H9 (cell line): ENCODE measurements at regions not wholly inside any gene's neighbourhood (a gene's known extent, or its start where the extent isn't known, plus 50 kb on each side); places are given as distances from the start of the nearest gene placed in this dataset.

ENCODE experiments used
- DNase-seq: peaks from one replicate; pipeline ENCODE4 v3.0.0-alpha.2; 2017
- H2AFZ ChIP-seq: one replicate; pipeline ENCODE4 v1.6.1; 2013; ENCODE audit warnings: mild to moderate bottlenecking, low read length, control low read depth, moderate library complexity
- H2AK5ac ChIP-seq: 2 replicates; pipeline ENCODE4 v1.6.1; 2013; ENCODE audit warnings: low read length, control low read depth, mixed read lengths; ENCODE audit not compliant: insufficient read length
- H2BK120ac ChIP-seq: one replicate; pipeline ENCODE4 v1.6.1; 2013; ENCODE audit warnings: low read depth, mild to moderate bottlenecking, low read length, control low read depth, inconsistent platforms; ENCODE audit not compliant: poor library complexity, severe bottlenecking
- H2BK12ac ChIP-seq: 2 replicates; pipeline ENCODE4 v1.6.1; 2013; ENCODE audit warnings: low read length, control low read depth, mixed read lengths, low read depth; ENCODE audit not compliant: insufficient read length
- H2BK15ac ChIP-seq: 2 replicates; pipeline ENCODE4 v1.6.1; 2013; ENCODE audit warnings: low read depth, low read length, control low read depth
- H2BK20ac ChIP-seq: one replicate; pipeline ENCODE4 v1.6.1; 2013; ENCODE audit warnings: low read depth, mild to moderate bottlenecking, low read length, control low read depth, inconsistent platforms; ENCODE audit not compliant: poor library complexity, severe bottlenecking
- H2BK5ac ChIP-seq: 2 replicates; pipeline ENCODE4 v1.6.1; 2013; ENCODE audit warnings: low read length, control low read depth, mixed read lengths; ENCODE audit not compliant: insufficient read length
- H3K14ac ChIP-seq: 2 replicates; pipeline ENCODE4 v1.6.1; 2013; ENCODE audit warnings: low read length, control low read depth; ENCODE audit not compliant: insufficient read depth
- H3K18ac ChIP-seq: 2 replicates; pipeline ENCODE4 v1.6.1; 2013; ENCODE audit warnings: low read depth, mild to moderate bottlenecking, mixed read lengths, low read length, control low read depth; ENCODE audit not compliant: insufficient read length
- H3K23ac ChIP-seq: 2 replicates; pipeline ENCODE4 v1.6.1; 2013; ENCODE audit warnings: low read length, control low read depth, mixed read lengths, low read depth; ENCODE audit not compliant: insufficient read length
- H3K23me2 ChIP-seq: 2 replicates; pipeline ENCODE4 v1.6.1; 2013; ENCODE audit warnings: low read depth, mild to moderate bottlenecking, mixed read lengths, low read length, control low read depth; ENCODE audit not compliant: insufficient read length, poor library complexity, severe bottlenecking
- H3K27ac ChIP-seq: 2 replicates; pipeline ENCODE4 v1.5.1; 2013; ENCODE audit warnings: low read length, control low read depth, mixed read lengths, low read depth; ENCODE audit not compliant: insufficient read length
- H3K27me3 ChIP-seq: 2 replicates; pipeline ENCODE4 v1.6.1; 2013; ENCODE audit warnings: low read length, control low read depth, inconsistent platforms; ENCODE audit not compliant: insufficient read depth
- H3K4ac ChIP-seq: 2 replicates; pipeline ENCODE4 v1.6.1; 2013; ENCODE audit warnings: low read depth, mild to moderate bottlenecking, control low read depth, inconsistent platforms, low read length, moderate library complexity
- H3K4me1 ChIP-seq: 2 replicates; pipeline ENCODE4 v1.6.1; 2013; ENCODE audit warnings: low read length, control low read depth, inconsistent platforms; ENCODE audit not compliant: insufficient read depth
- H3K4me2 ChIP-seq: 2 replicates; pipeline ENCODE4 v1.6.1; 2013; ENCODE audit warnings: low read length, control low read depth, mixed read lengths; ENCODE audit not compliant: insufficient read length, insufficient read depth
- H3K56ac ChIP-seq: 2 replicates; pipeline ENCODE4 v1.6.1; 2013; ENCODE audit warnings: low read depth, mild to moderate bottlenecking, mixed read lengths, low read length, control low read depth; ENCODE audit not compliant: insufficient read length
- H3K79me1 ChIP-seq: 2 replicates; pipeline ENCODE4 v1.6.1; 2013; ENCODE audit warnings: low read depth, mild to moderate bottlenecking, moderate library complexity, low read length, control low read depth, inconsistent platforms; ENCODE audit not compliant: insufficient read depth, poor library complexity, severe bottlenecking
- H3K79me2 ChIP-seq: 2 replicates; pipeline ENCODE4 v1.6.1; 2013; ENCODE audit warnings: low read length, control low read depth, inconsistent platforms; ENCODE audit not compliant: insufficient read depth
- H3K9ac ChIP-seq: 2 replicates; pipeline ENCODE4 v1.6.1; 2013; ENCODE audit warnings: low read length, control low read depth, mixed read lengths; ENCODE audit not compliant: insufficient read length; ENCODE audit errors: extremely low read depth
- H3K9me3 ChIP-seq: one replicate; pipeline ENCODE4 v1.6.1; 2013; ENCODE audit warnings: low read depth, low read length, inconsistent platforms; ENCODE audit not compliant: control insufficient read depth
- H3T11ph ChIP-seq: one replicate; pipeline ENCODE4 v1.6.1; 2013; ENCODE audit warnings: mild to moderate bottlenecking, low read length, control low read depth, inconsistent platforms
- H4K20me1 ChIP-seq: one replicate; pipeline ENCODE4 v1.6.1; 2013; ENCODE audit not compliant: control insufficient read depth, insufficient read length, insufficient read depth
- H4K5ac ChIP-seq: 2 replicates; pipeline ENCODE4 v1.6.1; 2013; ENCODE audit warnings: low read depth, mild to moderate bottlenecking, mixed read lengths, low read length, control low read depth; ENCODE audit not compliant: insufficient read length
- H4K8ac ChIP-seq: replicated peaks from 2 replicates; pipeline ENCODE4 v1.6.1; 2013; ENCODE audit warnings: low read length, control low read depth, mixed read lengths, low read depth; ENCODE audit not compliant: insufficient read length
- H4K91ac ChIP-seq: 2 replicates; pipeline ENCODE4 v1.6.1; 2013; ENCODE audit warnings: low read depth, mild to moderate bottlenecking, moderate library complexity, mixed read lengths, low read length, control low read depth; ENCODE audit not compliant: insufficient read length
- H3K27ac Mint-ChIP-seq, 3 experiments: 2 replicates in 2 of 3; 3 replicates in 1 of 3; pipeline ENCODE4 v1.8.0; 2020 to 2021; ENCODE audit warnings: mixed read lengths in 3 of 3, mild to moderate bottlenecking in 1 of 3, moderate library complexity in 1 of 3
- H3K27me3 Mint-ChIP-seq: 2 replicates; pipeline ENCODE4 v1.8.0; 2021; ENCODE audit warnings: low read depth, mild to moderate bottlenecking, moderate library complexity, mixed read lengths
- H3K36me3 Mint-ChIP-seq, 3 experiments: 2 replicates in 2 of 3; 3 replicates in 1 of 3; pipeline ENCODE4 v1.8.0; 2020 to 2021; ENCODE audit warnings: low read depth in 3 of 3, mixed read lengths in 3 of 3; ENCODE audit not compliant: insufficient read depth in 1 of 3
- H3K4me1 Mint-ChIP-seq, 2 experiments: 2 replicates each; pipeline ENCODE4 v1.8.0; 2020; ENCODE audit warnings: mixed read lengths in 2 of 2
- H3K4me3 Mint-ChIP-seq, 2 experiments: 2 replicates in 1 of 2; 3 replicates in 1 of 2; pipeline ENCODE4 v1.8.0; 2020 to 2021; ENCODE audit warnings: mild to moderate bottlenecking in 2 of 2, mixed read lengths in 2 of 2, moderate library complexity in 1 of 2
- H3K9me3 Mint-ChIP-seq, 2 experiments: 2 replicates in 1 of 2; 3 replicates in 1 of 2; pipeline ENCODE4 v1.8.0; 2020; ENCODE audit warnings: mild to moderate bottlenecking in 2 of 2, mixed read lengths in 2 of 2, moderate library complexity in 1 of 2
- WGBS: extraction: QIAGEN DNeasy Blood & Tissue Kit; methylation state at CpG from one replicate; pipeline ENCODE4 v1.1.7; 2013; ENCODE audit warnings: missing lambda C conversion rate, low lambda C conversion rate, mixed read lengths; ENCODE audit not compliant: insufficient read length; ENCODE audit errors: extremely low coverage; 5-methylcytosine and 5-hydroxymethylcytosine counted together
- TF ChIP-seq, protein P1 (sequence below): fragments of 200-600 bp; sonication (generic); conservative IDR thresholded peaks from 3 replicates; pipeline ENCODE4 v1.8.0; 2021; ENCODE audit warnings: antibody characterized with exemption, mild to moderate bottlenecking

DNA sequence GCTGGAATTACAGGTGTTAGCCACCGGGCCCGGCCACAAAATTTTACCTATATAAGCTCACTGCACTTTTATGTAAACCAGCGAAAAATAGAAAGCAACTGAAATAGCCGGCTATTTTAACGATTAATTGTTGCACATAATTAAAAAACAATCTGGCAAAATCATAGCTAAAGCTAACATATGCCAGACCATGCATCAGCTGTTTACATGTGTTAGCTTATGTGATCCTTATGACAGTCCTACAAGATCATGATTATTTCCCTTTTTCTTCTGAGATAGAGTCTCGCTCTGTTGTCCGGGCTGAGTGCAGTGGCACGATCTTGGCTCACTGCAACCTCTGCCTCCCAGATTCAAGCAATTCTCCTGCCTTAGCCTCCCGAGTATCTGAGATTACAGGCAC, 157.0 kb downstream of the ZFP64 start:
- Mint-ChIP-seq H3K36me3 (no peaks in the 10 kb centered on the region), H3K4me1 (peaks cover 30 to 31% of the 10 kb centered on the region in 2 experiments), H3K9me3 (no peaks in the 10 kb centered on the region), H3K27ac (no peak overlapping the region; a peak in 1 of 7 replicates), H3K4me3 (no peak overlapping the region), H3K27me3 (no peaks in the 10 kb centered on the region)
- H4K8ac ChIP-seq: no peak overlapping the region
- no peaks in the 10 kb centered on the region for H3K79me2 ChIP-seq
- no peak overlapping the region for H3K56ac ChIP-seq
- H2BK12ac ChIP-seq: no peak overlapping the region
- no peak overlapping the region for H3K4ac ChIP-seq
- H3K9ac ChIP-seq: no peak overlapping the region
- no peak overlapping the region for H3T11ph ChIP-seq
- no peak overlapping the region for H4K91ac ChIP-seq
- no peak overlapping the region for H2BK120ac ChIP-seq
- H3K23ac ChIP-seq: no peak overlapping the region
- H2AK5ac ChIP-seq: no peak overlapping the region
- no peak overlapping the region for H2BK15ac ChIP-seq
- no peak overlapping the region for H3K14ac ChIP-seq
- H2BK5ac ChIP-seq: no peak overlapping the region
- no peak for DNase-seq
- no peak overlapping the region for H3K27ac ChIP-seq
- no peaks in the 10 kb centered on the region for H3K23me2 ChIP-seq
- H3K79me1 ChIP-seq: no peaks in the 10 kb centered on the region
- H3K4me1 ChIP-seq: no peaks in the 10 kb centered on the region; the same call in 1 of the 2 replicates
- H2AFZ ChIP-seq: no peak overlapping the region
- no peak overlapping the region for H3K4me2 ChIP-seq
- H3K27me3 ChIP-seq: no peaks in the 10 kb centered on the region
- no peak overlapping the region for H2BK20ac ChIP-seq
- no CpG with 5 or more reads among the region's 9 CpGs for WGBS
- TF ChIP-seq, protein P1, sequence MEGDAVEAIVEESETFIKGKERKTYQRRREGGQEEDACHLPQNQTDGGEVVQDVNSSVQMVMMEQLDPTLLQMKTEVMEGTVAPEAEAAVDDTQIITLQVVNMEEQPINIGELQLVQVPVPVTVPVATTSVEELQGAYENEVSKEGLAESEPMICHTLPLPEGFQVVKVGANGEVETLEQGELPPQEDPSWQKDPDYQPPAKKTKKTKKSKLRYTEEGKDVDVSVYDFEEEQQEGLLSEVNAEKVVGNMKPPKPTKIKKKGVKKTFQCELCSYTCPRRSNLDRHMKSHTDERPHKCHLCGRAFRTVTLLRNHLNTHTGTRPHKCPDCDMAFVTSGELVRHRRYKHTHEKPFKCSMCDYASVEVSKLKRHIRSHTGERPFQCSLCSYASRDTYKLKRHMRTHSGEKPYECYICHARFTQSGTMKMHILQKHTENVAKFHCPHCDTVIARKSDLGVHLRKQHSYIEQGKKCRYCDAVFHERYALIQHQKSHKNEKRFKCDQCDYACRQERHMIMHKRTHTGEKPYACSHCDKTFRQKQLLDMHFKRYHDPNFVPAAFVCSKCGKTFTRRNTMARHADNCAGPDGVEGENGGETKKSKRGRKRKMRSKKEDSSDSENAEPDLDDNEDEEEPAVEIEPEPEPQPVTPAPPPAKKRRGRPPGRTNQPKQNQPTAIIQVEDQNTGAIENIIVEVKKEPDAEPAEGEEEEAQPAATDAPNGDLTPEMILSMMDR: no peak
- no peaks in the 10 kb centered on the region for H3K9me3 ChIP-seq
- H4K20me1 ChIP-seq: no peaks in the 10 kb centered on the region
- H4K5ac ChIP-seq: no peak overlapping the region
- H3K18ac ChIP-seq: no peak overlapping the region
